HT-29 (cell line): ENCODE measurements at regions not wholly inside any gene's neighbourhood (a gene's known extent, or its start where the extent isn't known, plus 50 kb on each side); places are given as distances from the start of the nearest gene placed in this dataset.
"Not testable (repeated sequence)": the region's sequence is repeated elsewhere in the genome, so short reads cannot be mapped to it uniquely, and the experiment has no call there.

Experiments
- DNase-seq: peaks from one replicate; pipeline ENCODE4 v3.0.0-alpha.2; 2015; ENCODE audit warnings: low spot score

DNA sequence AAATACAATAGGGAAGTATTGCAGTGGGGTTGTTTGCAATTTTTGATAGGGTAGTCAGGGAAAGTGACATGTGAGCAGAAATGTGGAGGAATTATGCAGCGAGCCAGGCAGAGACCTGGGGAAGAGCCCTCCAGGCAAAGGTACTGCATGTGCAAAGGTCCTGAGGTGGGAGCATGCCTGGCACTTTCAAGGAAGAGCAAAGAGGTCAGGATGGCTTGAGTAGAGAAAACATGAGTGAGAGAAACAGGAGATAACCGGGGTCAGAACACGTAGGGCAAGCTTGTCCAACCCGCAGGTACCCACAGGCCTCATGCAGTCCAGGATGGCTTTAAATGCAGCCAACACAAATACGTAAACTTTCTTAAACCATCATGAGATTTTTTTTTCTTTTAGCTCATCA lies 71.0 kb downstream of the COQ2 start:
- DNase-seq: no peak

- DNase-seq: peak; percentile 55
These were observed 72.4 kb downstream of the COQ2 start for GRCh38 chr4:83212041-83212851.

- DNase-seq: no peak
These were observed 75.2 kb downstream of the COQ2 start for GRCh38 chr4:83209419-83209818.

DNA sequence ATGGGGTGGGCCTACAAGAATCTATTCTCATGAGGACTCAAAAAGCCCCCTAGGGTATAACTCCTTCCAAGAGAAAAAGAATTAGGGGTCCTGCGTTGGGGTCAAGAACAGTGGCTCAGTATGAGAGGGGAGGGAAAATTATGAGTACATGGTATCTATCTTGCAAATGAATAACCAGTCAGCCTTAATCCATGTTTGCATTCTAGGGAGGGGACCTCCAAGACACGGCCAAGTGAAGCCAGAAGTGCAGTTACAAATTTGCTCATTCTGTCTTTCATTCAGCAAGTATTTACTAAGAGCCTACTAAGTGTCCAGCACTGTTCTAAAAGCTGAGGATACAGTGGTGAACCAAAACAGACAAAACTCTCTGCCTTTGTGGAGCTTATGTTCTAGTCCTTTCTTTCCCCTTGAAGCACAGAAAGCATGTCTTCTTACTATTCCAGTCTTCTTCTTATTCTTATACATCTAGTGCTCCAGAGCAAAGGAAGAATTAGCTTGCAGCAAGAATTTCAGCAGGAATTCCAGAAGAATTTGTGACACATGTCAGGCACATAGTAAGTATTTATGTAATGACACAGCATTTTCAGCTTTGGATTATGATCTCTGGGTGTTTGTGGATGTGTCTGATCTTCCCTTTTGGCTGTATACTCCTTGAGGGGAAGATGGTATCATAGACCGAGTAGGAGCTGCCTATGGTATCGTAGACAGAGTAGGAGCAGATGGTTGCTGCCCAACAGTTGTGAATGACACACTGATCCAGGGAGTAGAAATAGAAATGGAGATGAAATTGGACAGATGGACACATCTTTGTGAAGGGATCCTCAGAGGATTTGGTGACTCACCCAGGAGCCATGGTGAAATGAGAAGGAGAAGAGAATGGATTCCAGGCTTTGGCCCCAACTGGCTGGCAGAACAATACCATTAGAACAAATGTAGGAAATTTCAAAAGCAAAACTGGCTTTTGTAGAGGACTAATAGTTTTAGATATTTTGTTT lies 75.9 kb downstream of the COQ2 start:
- peak; percentile 65 for DNase-seq

GRCh38 chr4:83207497-83208101 lies 77.0 kb downstream of the COQ2 start:
- peak; percentile 85 for DNase-seq

GRCh38 chr4:83205760-83206159 lies 78.8 kb downstream of the COQ2 start:
- DNase-seq: no peak

GRCh38 chr4:83204731-83205130 lies 79.9 kb downstream of the COQ2 start:
- no peak for DNase-seq

GRCh38 chr4:83201761-83202160 lies 82.8 kb downstream of the COQ2 start:
- DNase-seq: no peak

GRCh38 chr4:83197555-83198235 lies 83.2 kb upstream of the PLAC8 start:
- no peak for DNase-seq

DNA sequence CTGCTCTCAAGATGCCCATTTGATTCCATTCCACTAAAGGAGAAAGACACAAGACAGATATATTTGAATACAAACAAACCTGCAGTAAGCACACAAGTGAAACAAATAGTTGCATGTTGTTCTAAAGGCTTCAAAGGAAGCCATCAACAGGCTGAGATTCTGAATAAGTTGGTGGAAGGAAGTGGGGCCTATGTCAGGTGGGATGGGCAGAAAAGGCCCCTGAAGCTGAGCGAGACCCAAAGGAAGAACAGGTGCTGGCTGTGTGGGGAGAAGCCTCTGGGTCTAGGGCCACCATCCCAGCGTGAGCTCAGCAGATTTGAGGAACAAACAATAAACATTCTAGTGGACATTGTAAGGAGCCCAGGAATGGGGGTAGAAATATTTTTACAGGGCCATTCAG lies 82.4 kb upstream of the PLAC8 start:
- DNase-seq: no peak

DNA sequence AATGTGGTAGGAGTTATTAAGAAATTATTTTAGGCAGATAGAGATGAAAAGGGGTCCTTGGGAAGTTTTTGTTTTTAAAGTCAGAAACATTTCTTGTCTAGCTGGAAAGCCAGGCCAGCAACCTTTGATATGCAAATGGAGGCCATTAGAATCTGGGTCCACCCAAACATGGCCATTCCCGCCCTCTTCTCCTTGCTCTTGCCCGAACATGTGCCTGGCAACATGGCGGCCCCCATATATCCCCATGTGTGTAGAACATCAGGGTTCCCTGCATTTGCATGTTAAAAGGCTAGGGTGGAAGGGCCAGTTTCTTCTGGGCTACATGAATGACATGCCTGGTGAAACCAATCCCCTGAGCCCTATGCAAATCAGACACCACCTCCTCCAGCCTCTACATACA lies 80.7 kb upstream of the PLAC8 start:
- no peak for DNase-seq

DNA sequence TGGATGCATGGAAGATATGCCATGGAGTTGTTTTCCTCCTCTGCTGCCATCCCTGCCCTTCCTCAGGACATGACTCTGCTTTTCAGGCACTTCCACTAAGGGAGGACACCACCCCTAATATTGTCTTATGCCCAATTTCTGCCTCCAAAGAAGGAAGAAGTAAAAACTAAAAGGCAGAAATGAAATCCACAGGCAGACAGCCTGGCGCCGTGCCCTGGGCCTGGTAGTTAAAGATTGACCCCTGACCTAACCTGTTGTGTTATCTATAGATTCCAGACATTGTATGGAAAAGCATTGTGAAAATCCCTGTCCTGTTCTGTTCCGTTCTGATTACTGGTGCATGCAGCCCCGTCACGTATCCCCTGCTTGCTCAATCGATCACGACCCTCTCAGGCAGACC lies 80.1 kb upstream of the PLAC8 start:
- DNase-seq: not testable (repeated sequence)

DNA sequence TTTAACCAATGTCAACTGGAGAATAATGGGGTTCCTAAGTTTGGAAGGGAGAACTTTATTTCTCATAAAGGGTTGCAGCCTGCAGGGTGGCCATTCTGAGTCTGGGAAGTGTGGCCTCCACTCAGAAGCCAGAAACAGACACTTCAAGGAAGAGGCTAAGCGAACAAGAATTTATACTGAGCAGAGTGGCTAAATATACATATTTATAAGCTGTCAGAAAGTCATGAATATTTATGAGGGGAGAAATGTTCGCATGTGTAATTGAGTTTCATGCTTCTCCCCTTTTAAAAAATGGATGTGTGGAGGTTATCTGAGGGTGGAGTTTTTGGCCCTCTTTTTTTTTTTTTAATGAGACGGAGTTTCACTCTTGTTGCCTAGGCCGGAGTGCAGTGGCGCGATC lies 78.1 kb upstream of the PLAC8 start:
- DNase-seq: no peak

- no peak for DNase-seq
These were observed 76.5 kb upstream of the PLAC8 start for GRCh38 chr4:83191026-83191425.

- peak; percentile 41 for DNase-seq
These were observed 75.2 kb upstream of the PLAC8 start for GRCh38 chr4:83189631-83190136.

DNA sequence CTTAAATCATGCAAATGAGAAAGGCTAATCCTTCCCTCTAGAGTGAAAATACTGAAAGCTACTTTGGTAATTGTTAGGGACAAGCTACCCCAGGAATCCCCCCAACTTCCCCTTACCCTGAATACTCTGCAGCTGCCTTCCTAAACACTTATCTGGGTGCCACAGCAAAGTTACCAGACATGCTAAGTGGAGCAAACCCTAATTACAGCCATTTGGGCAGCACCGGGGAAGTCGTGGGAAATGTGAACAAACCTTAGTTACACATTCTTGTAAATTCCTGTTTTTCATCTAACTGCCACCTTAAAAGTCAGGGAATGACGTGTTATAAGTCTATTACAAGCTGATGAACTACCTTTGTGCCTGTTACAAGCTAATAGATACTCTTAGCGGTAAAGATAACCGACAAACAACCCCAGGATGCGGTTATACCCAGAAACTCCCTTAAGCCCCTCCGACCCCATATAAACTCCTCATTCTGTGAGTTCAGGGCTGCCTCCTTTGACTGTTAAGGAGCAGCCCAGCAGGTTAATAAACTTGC lies 66.0 kb upstream of the PLAC8 start:
- no peak for DNase-seq

GRCh38 chr4:83179205-83179604 lies 64.7 kb upstream of the PLAC8 start:
- DNase-seq: no peak

DNA sequence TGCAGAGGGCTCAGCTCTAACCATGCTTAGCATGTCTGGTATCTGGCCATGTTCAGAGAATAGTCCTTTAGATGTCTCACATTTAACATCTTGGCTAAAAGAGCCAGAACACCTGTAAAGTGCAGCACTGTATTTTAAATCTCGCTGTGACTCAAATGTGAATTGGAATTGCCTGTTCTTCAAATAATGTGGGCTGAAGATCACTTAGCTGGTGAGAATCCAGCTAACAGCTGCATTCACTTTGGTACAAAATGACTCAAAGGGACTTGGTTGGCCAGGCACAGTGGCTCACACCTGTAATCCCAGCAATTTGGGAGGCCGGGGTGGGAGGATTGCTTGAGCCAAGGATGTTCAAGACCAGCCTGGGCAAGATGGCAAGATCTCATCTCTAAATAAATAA lies 63.5 kb upstream of the PLAC8 start:
- DNase-seq: no peak

DNA sequence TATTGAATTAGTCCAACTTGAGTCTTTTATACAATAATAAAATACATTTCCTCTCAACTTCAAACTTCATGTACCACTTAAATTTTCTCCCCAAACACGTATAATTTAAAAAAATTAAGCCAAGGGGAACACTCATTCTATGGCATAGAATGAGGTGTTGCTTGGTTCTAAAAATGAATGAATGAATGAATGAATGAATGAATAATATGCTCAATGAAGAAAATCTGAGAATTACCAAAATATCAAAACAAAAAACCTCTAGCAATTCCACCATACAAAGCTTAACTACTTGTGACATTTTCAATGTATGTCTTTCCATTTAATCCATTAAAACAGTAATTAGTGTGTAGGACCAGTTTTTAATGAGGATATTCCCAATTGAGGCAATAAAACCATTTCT lies 62.7 kb upstream of the PLAC8 start:
- no peak for DNase-seq

DNA sequence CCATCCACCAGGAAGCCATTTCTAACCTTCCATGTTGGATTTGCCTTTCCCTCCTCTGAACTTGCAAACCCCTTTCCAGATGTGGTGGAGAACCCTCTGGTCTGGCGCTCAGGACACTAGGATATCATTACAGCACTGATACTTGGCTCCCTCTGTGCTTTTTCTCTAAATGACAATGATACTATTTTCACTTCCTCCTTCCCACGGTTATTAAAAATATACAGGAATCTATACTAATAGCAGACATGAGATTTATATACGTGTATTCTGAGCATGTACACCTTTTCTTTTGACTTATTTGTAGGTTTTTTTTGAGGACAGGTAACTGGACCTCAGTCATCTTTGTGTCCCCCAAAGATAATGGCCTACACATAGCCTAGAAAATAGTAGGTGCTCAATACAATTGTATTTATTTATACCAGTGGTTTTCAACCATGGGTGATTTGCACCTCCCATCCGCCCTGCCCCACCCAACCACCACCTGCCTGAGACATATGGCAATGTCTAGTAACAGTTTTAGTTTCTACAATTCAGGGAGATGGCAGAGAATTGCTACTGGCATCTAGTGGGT lies 60.4 kb upstream of the PLAC8 start:
- DNase-seq: no peak

GRCh38 chr4:83172371-83172770 lies 57.8 kb upstream of the PLAC8 start:
- no peak for DNase-seq
